Neural crest cell (in vitro differentiated cells): ENCODE measurements at regions not wholly inside any gene's neighbourhood (a gene's known extent, or its start where the extent isn't known, plus 50 kb on each side); places are given as distances from the start of the nearest gene placed in this dataset.

Source experiments
- DNase-seq: peaks from one replicate; pipeline ENCODE4 v3.0.0; 2021; ENCODE audit warnings: low read depth, mixed read lengths, low spot score
- H3K27ac Mint-ChIP-seq: one replicate; pipeline ENCODE4 v1.8.0; 2021; ENCODE audit warnings: mild to moderate bottlenecking, mixed read lengths; ENCODE audit not compliant: unreplicated experiment
- H3K27me3 Mint-ChIP-seq: 2 replicates; pipeline ENCODE4 v1.8.0; 2021; ENCODE audit warnings: low read depth, mild to moderate bottlenecking, mixed read lengths
- H3K36me3 Mint-ChIP-seq: 2 replicates; pipeline ENCODE4 v1.8.0; 2021; ENCODE audit warnings: low read depth, mild to moderate bottlenecking, mixed read lengths
- H3K4me1 Mint-ChIP-seq: 2 replicates; pipeline ENCODE4 v1.8.0; 2021; ENCODE audit warnings: mixed read lengths
- H3K4me3 Mint-ChIP-seq: one replicate; pipeline ENCODE4 v1.8.0; 2021; ENCODE audit warnings: mild to moderate bottlenecking, mixed read lengths
- H3K9me3 Mint-ChIP-seq: 2 replicates; pipeline ENCODE4 v1.8.0; 2021; ENCODE audit warnings: mixed read lengths
- TF ChIP-seq, protein P1 (sequence below): fragments of 200-600 bp; sonication (generic); conservative IDR thresholded peaks from 2 replicates; pipeline ENCODE4 v1.5.0; 2021; ENCODE audit warnings: antibody characterized with exemption, mild to moderate bottlenecking

DNA sequence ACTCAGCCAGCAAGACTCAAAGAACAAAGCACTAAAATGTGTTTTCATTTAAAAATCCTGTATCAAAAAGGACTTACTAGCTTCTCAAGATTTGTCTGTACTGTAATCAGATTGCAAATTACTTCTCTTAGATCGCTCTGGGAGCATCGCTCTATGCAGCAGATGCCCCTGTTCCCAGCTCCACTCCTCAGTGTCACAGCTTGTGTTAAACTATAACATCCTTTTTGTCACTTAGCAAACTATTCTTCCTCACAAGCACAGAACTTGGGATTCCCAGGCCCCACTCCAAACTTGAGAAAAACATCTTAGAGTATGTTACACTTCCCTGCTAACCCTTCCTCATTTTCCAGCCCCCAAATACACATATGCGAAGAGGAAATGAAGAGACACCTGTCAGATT lies 85.1 kb upstream of the CHRM3 start:
- no peak for DNase-seq
- Mint-ChIP-seq H3K27me3 (no peaks in the 10 kb centered on the region), H3K4me3 (no peak overlapping the region), H3K27ac (no peak overlapping the region), H3K36me3 (no peaks in the 10 kb centered on the region), H3K4me1 (no peaks in the 10 kb centered on the region), H3K9me3 (no peaks in the 10 kb centered on the region)
- TF ChIP-seq, protein P1, sequence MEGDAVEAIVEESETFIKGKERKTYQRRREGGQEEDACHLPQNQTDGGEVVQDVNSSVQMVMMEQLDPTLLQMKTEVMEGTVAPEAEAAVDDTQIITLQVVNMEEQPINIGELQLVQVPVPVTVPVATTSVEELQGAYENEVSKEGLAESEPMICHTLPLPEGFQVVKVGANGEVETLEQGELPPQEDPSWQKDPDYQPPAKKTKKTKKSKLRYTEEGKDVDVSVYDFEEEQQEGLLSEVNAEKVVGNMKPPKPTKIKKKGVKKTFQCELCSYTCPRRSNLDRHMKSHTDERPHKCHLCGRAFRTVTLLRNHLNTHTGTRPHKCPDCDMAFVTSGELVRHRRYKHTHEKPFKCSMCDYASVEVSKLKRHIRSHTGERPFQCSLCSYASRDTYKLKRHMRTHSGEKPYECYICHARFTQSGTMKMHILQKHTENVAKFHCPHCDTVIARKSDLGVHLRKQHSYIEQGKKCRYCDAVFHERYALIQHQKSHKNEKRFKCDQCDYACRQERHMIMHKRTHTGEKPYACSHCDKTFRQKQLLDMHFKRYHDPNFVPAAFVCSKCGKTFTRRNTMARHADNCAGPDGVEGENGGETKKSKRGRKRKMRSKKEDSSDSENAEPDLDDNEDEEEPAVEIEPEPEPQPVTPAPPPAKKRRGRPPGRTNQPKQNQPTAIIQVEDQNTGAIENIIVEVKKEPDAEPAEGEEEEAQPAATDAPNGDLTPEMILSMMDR, result no peak

DNA sequence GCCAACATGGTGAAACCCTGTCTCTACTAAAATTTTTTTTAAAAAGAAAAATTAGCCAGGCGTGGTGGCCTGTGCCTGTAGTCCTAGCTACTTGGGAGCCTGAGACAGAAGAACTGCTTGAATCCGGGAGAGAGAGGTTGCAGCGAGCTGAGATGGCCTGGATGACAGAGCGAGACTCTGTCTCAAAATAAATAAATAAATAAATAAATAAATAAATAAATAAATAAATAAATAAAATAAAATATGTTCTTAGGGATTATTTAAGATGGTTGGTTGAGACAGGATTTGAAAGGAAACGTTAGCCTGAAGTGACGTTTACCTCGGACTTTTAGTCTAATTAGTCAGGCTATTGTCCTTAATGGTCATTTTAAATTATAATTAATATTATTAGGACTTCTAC lies 88.5 kb upstream of the CHRM3 start:
- Mint-ChIP-seq H3K4me1 (no peaks in the 10 kb centered on the region), H3K4me3 (no peak overlapping the region), H3K27me3 (no peaks in the 10 kb centered on the region), H3K9me3 (no peaks in the 10 kb centered on the region), H3K27ac (no peak overlapping the region), H3K36me3 (no peaks in the 10 kb centered on the region)
- TF ChIP-seq, protein P1, result no peak
- DNase-seq, result no peak

DNA sequence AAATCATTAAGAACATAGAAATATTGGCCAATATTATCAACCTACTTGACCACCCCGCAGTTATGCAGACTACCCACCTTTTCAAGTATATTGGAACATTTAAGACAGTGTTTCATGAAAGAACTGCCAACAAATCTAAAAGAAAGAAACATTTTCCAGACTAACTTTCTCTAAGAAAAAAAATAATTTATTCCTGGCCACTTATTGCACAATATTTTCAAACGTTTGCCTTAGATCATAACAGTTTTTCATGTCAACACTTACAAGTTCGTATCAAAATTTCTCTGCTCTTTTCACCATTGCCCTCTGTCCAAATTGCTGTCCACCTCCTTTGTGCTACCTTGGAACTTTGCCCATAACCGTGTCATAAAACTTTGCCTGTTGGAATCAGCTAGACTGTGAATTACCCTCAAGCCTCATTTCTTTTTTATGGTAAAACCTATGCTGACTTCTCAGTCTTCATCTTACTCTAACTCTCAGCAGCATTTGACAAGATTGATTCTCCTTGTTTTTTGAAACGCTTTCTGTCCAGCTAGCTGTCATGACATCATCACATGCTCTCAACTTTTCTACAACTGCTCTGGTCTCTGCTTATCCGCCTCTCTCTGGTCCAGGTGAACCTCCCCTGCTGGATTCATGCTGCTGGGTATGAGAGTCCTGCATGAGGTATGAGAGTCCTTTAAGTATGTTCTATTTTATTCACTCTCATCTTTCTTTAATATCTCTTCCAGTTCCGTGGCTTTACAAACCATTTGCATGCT lies 92.8 kb upstream of the CHRM3 start:
- TF ChIP-seq, protein P1, result no peak

DNA sequence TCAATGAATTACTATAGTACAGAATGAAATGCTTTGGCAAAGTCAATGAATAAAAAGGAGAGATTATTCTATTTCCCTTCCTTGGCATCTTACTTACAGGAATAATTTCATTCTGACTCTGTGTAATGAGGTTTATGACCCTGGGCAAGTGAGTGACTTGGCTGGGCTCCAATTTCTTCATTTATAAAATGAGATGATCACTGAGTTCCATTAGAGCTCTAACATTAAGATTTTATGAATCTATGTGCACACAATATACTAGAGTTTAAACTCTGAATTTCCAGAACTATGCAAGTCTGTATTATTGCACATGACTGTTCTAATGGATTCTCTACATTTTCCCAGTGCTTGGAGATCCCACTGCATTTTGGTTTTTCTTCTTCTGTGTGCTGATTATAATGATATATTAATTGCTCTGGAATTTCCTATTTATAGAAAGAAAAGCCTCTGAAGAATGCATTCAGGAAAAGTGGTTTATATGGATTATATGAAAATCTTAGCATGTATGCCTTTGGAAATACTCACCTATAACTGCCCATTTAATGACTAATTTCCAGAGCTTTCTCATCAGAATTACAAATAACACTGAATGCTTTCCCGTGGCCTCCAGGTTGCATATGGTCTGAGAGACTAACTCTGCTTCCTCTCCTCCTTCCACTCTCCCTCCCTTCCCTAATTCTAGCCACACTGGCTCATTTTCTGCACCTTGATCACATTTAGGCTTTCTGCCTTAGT lies 97.4 kb upstream of the CHRM3 start:
- Mint-ChIP-seq H3K27me3 (no peaks in the 10 kb centered on the region), H3K4me3 (no peak overlapping the region), H3K27ac (no peak overlapping the region), H3K4me1 (no peaks in the 10 kb centered on the region), H3K9me3 (no peaks in the 10 kb centered on the region), H3K36me3 (no peaks in the 10 kb centered on the region)
- TF ChIP-seq, protein P1, result no peak
- no peak for DNase-seq

More for the DNA sequence above, 92.8 kb upstream of the CHRM3 start:
- H3K27ac Mint-ChIP-seq, result no peak overlapping the region
- DNase-seq, result no peak
- no peaks in the 10 kb centered on the region for H3K4me1 Mint-ChIP-seq
- H3K36me3 Mint-ChIP-seq, result no peaks in the 10 kb centered on the region
- no peaks in the 10 kb centered on the region for H3K9me3 Mint-ChIP-seq
- no peaks in the 10 kb centered on the region for H3K27me3 Mint-ChIP-seq
- H3K4me3 Mint-ChIP-seq, result no peak overlapping the region

DNA sequence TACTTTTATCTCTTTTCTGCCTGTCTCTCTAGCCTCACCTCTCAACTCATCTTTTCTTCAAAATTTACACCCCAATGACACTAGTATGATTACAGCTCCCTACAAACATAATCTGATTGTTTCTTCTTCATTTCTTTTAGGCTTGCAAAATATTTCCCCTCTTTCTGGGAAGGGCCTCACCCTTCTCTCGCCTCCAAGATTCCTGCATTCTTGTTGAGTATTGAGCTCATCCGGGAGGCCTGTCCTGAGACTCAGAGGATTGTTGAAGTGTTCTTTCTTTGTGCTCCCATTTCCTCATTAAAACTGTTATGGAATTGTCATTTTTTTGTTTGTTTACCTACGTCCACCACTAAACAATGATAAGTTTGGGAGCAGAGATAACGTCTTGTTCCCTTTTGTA lies 99.1 kb upstream of the CHRM3 start:
- DNase-seq, result no peak
- TF ChIP-seq, protein P1, result no peak
- no peaks in the 10 kb centered on the region for H3K27me3 Mint-ChIP-seq
- H3K9me3 Mint-ChIP-seq, result no peaks in the 10 kb centered on the region
- H3K27ac Mint-ChIP-seq, result no peak overlapping the region
- H3K4me3 Mint-ChIP-seq, result no peak overlapping the region
- H3K36me3 Mint-ChIP-seq, result no peaks in the 10 kb centered on the region
- H3K4me1 Mint-ChIP-seq, result no peaks in the 10 kb centered on the region
